NCI-H748 (cell line): ENCODE measurements at regions not wholly inside any gene's neighbourhood (a gene's known extent, or its start where the extent isn't known, plus 50 kb on each side); places are given as distances from the start of the nearest gene placed in this dataset.

Source experiments
- DNase-seq: peaks from one replicate; lab custom pipeline; 2025; ENCODE audit not compliant: unreplicated experiment; lab: John Stamatoyannopoulos, UW

- no peak for DNase-seq
Observed at GRCh38 chr19:31910224-31910623, 435.2 kb upstream of the ZNF507 start.

GRCh38 chr19:31911577-31911976, 433.8 kb upstream of the ZNF507 start:
- no peak for DNase-seq

GRCh38 chr19:31913103-31913661, 432.2 kb upstream of the ZNF507 start:
- DNase-seq: no peak

GRCh38 chr19:31930401-31930800, 415.0 kb upstream of the ZNF507 start:
- no peak for DNase-seq

- DNase-seq: no peak
Observed at GRCh38 chr19:31937983-31938382, 407.4 kb upstream of the ZNF507 start.

GRCh38 chr19:31938675-31939074, 406.7 kb upstream of the ZNF507 start:
- no peak for DNase-seq

GRCh38 chr19:31940396-31940795, 405.0 kb upstream of the ZNF507 start:
- no peak for DNase-seq

- DNase-seq: peak; percentile 6
Observed at GRCh38 chr19:31943191-31943661, 402.2 kb upstream of the ZNF507 start.

GRCh38 chr19:31943778-31944177, 401.6 kb upstream of the ZNF507 start:
- no peak for DNase-seq

- DNase-seq: no peak
Observed at GRCh38 chr19:31944326-31944725, 401.1 kb upstream of the ZNF507 start.

- DNase-seq: no peak
Observed at GRCh38 chr19:31946491-31946890, 398.9 kb upstream of the ZNF507 start.

- no peak for DNase-seq
Observed at GRCh38 chr19:31947436-31948115, 397.8 kb upstream of the ZNF507 start.

GRCh38 chr19:31952693-31953092, 392.7 kb upstream of the ZNF507 start:
- DNase-seq: no peak

GRCh38 chr19:31955061-31955460, 390.3 kb upstream of the ZNF507 start:
- DNase-seq: no peak

- no peak for DNase-seq
Observed at GRCh38 chr19:31955884-31956283, 389.5 kb upstream of the ZNF507 start.

- DNase-seq: no peak
Observed at GRCh38 chr19:31956771-31957392, 388.5 kb upstream of the ZNF507 start.

GRCh38 chr19:31957711-31958110, 387.7 kb upstream of the ZNF507 start:
- no peak for DNase-seq

GRCh38 chr19:31959527-31960018, 385.8 kb upstream of the ZNF507 start:
- no peak for DNase-seq

- no peak for DNase-seq
Observed at GRCh38 chr19:31960474-31960873, 384.9 kb upstream of the ZNF507 start.

GRCh38 chr19:31961191-31961590, 384.2 kb upstream of the ZNF507 start:
- no peak for DNase-seq

- no peak for DNase-seq
Observed at GRCh38 chr19:31961667-31962066, 383.7 kb upstream of the ZNF507 start.

GRCh38 chr19:31962561-31962996, 382.8 kb upstream of the ZNF507 start:
- DNase-seq: no peak
